Type B pancreatic cell (in vitro differentiated cells): ENCODE measurements at regions not wholly inside any gene's neighbourhood (a gene's known extent, or its start where the extent isn't known, plus 50 kb on each side); places are given as distances from the start of the nearest gene placed in this dataset.

Experiments
- DNase-seq: peaks from one replicate; pipeline ENCODE4 v3.0.0; 2021; ENCODE audit warnings: mixed read lengths; ENCODE audit not compliant: unreplicated experiment; ENCODE audit errors: extremely low spot score
- H3K27ac Mint-ChIP-seq: 2 replicates; pipeline ENCODE4 v1.8.0; 2021; ENCODE audit warnings: mild to moderate bottlenecking, mixed read lengths
- H3K27me3 Mint-ChIP-seq: 2 replicates; pipeline ENCODE4 v1.8.0; 2021; ENCODE audit warnings: mixed read lengths
- H3K36me3 Mint-ChIP-seq: 2 replicates; pipeline ENCODE4 v1.8.0; 2021; ENCODE audit warnings: mixed read lengths
- H3K4me1 Mint-ChIP-seq: one replicate; pipeline ENCODE4 v1.8.0; 2021; ENCODE audit warnings: mixed read lengths; ENCODE audit not compliant: unreplicated experiment
- H3K4me3 Mint-ChIP-seq: 2 replicates; pipeline ENCODE4 v1.8.0; 2021; ENCODE audit warnings: mild to moderate bottlenecking, mixed read lengths
- H3K9me3 Mint-ChIP-seq: 2 replicates; pipeline ENCODE4 v1.8.0; 2021; ENCODE audit warnings: mixed read lengths
- TF ChIP-seq, protein P1 (sequence below): fragments of 200-600 bp; sonication (generic); conservative IDR thresholded peaks from 2 replicates; pipeline ENCODE4 v1.5.0; 2021; ENCODE audit warnings: antibody characterized with exemption, mild to moderate bottlenecking

DNA sequence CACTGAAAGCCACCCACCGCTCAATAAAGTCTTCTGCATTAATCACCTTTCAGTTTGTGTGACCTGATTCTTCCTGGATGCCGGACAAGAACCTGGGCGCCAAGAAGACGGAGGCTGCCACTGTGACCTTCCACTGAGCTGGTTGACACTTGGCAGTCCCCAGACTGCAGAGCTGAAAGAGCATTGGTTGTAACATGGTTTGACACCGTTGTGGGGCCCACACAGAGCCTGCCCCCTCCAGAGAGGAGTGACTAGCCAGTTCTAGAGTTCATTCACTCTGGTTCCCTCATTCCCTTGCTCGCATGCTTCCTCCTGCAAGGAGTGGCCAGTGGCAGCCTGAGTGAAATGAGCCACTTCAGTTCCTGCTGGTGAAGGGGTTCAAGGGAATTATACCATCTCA, 86.2 kb upstream of the ANXA1 start:
- TF ChIP-seq, protein P1, sequence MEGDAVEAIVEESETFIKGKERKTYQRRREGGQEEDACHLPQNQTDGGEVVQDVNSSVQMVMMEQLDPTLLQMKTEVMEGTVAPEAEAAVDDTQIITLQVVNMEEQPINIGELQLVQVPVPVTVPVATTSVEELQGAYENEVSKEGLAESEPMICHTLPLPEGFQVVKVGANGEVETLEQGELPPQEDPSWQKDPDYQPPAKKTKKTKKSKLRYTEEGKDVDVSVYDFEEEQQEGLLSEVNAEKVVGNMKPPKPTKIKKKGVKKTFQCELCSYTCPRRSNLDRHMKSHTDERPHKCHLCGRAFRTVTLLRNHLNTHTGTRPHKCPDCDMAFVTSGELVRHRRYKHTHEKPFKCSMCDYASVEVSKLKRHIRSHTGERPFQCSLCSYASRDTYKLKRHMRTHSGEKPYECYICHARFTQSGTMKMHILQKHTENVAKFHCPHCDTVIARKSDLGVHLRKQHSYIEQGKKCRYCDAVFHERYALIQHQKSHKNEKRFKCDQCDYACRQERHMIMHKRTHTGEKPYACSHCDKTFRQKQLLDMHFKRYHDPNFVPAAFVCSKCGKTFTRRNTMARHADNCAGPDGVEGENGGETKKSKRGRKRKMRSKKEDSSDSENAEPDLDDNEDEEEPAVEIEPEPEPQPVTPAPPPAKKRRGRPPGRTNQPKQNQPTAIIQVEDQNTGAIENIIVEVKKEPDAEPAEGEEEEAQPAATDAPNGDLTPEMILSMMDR, result no peak
- Mint-ChIP-seq H3K36me3 (no peaks in the 10 kb centered on the region), H3K27ac (no peak overlapping the region), H3K4me3 (no peak overlapping the region), H3K4me1 (no peaks in the 10 kb centered on the region), H3K9me3 (peaks cover 4% of the 10 kb centered on the region), H3K27me3 (no peaks in the 10 kb centered on the region)
- no peak for DNase-seq

DNA sequence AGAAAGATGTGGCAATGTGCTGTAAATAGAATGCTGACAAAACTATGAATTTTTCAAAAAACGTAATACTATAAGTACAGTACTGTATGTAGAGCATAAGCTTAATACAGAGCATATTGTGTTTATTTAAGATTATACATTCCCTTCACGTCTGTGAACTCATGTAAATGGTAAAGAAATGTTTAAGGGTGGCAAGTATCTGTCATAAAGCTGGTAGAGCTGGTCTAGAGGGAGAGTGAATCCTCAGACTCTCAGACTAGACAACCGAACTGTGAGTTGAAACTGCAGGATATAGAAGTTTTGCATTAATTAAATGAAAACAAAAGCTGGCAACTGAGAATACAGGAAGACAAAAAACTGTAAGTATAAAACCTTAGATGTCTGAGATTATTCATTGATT, 87.3 kb upstream of the ANXA1 start:
- no peaks in the 10 kb centered on the region for H3K36me3 Mint-ChIP-seq
- no peak for DNase-seq
- no peak overlapping the region for H3K4me3 Mint-ChIP-seq
- no peaks in the 10 kb centered on the region for H3K9me3 Mint-ChIP-seq
- H3K27ac Mint-ChIP-seq, result no peak overlapping the region
- TF ChIP-seq, protein P1, result no peak
- no peaks in the 10 kb centered on the region for H3K4me1 Mint-ChIP-seq
- H3K27me3 Mint-ChIP-seq, result no peaks in the 10 kb centered on the region

DNA sequence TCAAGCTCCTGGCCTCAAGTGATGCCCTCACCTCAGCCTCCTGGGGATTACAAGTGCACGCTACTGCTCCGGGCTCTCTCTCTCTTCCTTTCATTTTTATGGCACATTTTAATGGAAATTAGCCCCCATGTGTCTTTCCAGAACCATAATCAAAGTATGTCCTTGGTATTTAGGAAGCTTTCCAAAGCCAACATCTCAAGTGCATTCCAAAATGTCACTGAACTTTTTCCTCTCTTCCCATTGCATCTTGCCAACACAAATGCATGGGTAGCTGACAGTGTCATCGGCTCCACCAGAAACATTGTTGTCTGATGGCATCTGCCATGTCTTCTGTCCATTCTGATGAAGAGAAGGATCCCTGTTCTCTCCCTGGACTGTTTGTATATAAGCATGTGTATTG, 90.5 kb upstream of the ANXA1 start:
- no peak for DNase-seq
- H3K4me3 Mint-ChIP-seq, result no peak overlapping the region
- TF ChIP-seq, protein P1, result no peak
- H3K27ac Mint-ChIP-seq, result no peak overlapping the region
- H3K36me3 Mint-ChIP-seq, result no peaks in the 10 kb centered on the region
- H3K27me3 Mint-ChIP-seq, result no peaks in the 10 kb centered on the region
- H3K9me3 Mint-ChIP-seq, result no peaks in the 10 kb centered on the region
- no peaks in the 10 kb centered on the region for H3K4me1 Mint-ChIP-seq

DNA sequence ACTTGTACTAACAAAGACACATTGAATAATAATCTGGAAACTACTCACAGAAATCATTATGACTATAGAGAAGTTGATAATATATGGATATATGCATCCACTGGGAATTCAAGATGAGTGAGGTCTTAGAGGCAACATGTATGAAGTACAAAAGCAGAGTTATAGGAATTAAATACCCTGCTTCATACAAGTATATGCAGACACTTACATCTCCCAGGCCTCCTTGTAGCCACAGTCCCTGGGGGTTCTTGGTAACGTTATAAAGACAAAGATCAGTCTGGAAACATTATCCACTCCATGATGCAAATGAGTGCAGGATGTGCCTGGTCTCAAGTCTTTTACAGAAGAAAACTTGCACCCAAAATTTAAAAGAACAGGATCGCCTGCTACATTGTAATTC, 92.4 kb upstream of the ANXA1 start:
- Mint-ChIP-seq H3K9me3 (no peaks in the 10 kb centered on the region), H3K36me3 (no peaks in the 10 kb centered on the region)
- TF ChIP-seq, protein P1, result no peak

DNA sequence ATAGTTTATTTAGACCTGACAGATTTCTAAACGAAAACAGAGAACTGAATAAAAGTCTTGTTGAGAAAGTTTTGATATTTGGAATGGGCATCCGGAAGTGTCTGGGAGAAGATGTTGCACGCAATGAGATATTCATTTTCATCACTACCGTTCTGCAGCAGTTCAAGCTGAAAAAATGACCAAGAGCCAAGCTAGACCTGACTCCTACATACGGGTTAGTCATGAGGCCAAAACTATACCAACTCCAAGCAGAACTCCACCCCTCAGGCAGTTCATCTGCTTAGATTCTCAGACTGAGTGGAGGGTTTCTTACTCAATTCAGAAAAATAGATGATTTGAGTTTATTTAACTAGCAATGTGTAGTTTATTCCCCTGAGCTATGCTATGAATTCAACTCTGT, 95.4 kb upstream of the ANXA1 start:
- TF ChIP-seq, protein P1, result no peak
- Mint-ChIP-seq H3K9me3 (no peaks in the 10 kb centered on the region), H3K36me3 (no peaks in the 10 kb centered on the region)

More for the DNA sequence above, 92.4 kb upstream of the ANXA1 start:
- H3K4me1 Mint-ChIP-seq, result no peaks in the 10 kb centered on the region
- DNase-seq, result no peak
- H3K27me3 Mint-ChIP-seq, result no peaks in the 10 kb centered on the region
- no peak overlapping the region for H3K4me3 Mint-ChIP-seq
- no peak overlapping the region for H3K27ac Mint-ChIP-seq

DNA sequence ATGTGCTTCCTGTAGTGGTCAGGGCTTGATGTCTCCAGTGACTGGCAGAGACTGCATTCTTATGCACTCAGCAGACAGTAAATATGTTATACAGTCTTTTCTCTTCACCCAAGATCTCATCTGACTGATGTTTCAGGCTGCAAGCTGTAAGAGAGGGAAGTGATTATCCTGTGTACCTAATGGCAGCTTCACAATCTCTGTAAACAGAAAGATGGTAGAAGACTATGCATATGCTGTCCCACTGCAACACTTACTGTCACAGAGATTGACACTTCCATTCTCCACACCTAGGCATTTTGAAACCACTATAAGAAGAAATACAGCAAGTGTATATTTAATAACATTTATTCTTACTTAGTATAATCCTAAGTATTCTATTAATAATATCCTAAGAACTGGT, 97.6 kb upstream of the ANXA1 start:
- no peak for DNase-seq
- Mint-ChIP-seq H3K4me1 (no peaks in the 10 kb centered on the region), H3K36me3 (no peaks in the 10 kb centered on the region), H3K9me3 (no peaks in the 10 kb centered on the region), H3K4me3 (no peak overlapping the region), H3K27me3 (no peaks in the 10 kb centered on the region), H3K27ac (no peak overlapping the region)
- TF ChIP-seq, protein P1, result no peak

More for the DNA sequence above, 95.4 kb upstream of the ANXA1 start:
- no peak for DNase-seq
- Mint-ChIP-seq H3K27me3 (no peaks in the 10 kb centered on the region), H3K4me3 (no peak overlapping the region), H3K27ac (no peak overlapping the region), H3K4me1 (no peaks in the 10 kb centered on the region)
